HG02763 (cell line): ENCODE measurements at regions not wholly inside any gene's neighbourhood (a gene's known extent, or its start where the extent isn't known, plus 50 kb on each side); places are given as distances from the start of the nearest gene placed in this dataset.

Experiments
- ATAC-seq: cut with Tn5 transposase; IDR thresholded peaks from one replicate; pipeline ENCODE4 v1.9.1; 2021; ENCODE audit warnings: mild to moderate bottlenecking, moderate library complexity; ENCODE audit not compliant: unreplicated experiment

- ATAC-seq = no peak
These were observed 410.0 kb upstream of the SOX9 start for GRCh38 chr17:71710816-71711215.

DNA sequence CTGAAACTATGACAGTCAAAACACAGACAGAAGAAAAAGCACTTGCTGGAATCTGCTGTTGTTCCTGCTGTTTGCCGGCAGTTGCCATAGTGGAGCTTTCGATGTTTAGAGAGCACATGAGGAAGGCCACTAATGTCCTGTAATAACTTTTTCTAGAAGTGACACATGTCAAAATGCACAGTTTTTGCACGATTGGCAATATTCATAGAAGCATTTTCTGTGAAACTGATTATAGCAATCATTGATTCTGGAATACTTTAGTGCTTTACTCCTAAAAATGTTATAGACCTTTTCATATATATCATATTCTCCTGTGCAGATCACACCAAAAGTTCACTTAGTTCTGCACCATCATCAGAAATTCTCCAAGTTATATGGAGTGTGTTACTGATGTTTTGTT, 407.0 kb upstream of the SOX9 start:
- ATAC-seq = no peak

DNA sequence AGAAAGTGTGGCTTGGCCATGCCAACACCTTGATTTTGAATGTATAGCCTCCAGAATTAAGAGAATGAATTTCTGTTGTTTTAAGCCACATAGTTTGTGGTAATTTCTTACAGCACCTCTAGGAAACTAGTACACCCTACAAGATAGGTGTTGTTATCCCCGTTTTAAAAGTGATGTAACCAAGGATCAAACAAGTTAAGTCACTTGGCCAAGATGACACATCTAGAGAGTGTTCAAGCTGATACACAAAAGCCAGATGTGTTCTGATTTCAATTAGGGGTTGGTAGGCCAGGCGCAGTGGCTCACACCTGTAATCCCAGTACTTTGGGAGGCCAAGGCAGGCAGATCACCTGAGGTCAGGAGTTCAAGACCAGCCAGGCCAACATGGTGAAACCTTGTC, 396.5 kb upstream of the SOX9 start:
- no peak for ATAC-seq

- ATAC-seq = no peak
These were observed 395.0 kb upstream of the SOX9 start for GRCh38 chr17:71725811-71726210.

DNA sequence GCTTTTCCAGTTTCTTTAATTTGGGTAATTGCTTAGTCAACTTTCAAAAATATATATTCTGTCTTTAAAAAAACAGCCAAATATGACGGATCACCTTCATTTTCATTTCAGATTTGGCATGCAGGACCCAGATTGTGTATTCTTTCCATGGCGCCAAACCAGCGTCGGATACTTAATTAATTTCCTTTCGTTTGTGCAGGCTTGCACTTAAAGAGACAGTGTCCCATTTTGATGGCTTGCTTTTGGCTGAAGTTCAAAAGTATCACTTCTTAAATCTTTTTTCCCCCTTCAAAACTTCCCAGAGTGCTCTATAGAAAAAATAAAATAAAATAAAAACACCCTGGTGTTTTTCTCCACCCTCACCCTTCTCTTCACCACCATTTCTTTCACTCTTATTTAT, 394.5 kb upstream of the SOX9 start:
- ATAC-seq = no peak

DNA sequence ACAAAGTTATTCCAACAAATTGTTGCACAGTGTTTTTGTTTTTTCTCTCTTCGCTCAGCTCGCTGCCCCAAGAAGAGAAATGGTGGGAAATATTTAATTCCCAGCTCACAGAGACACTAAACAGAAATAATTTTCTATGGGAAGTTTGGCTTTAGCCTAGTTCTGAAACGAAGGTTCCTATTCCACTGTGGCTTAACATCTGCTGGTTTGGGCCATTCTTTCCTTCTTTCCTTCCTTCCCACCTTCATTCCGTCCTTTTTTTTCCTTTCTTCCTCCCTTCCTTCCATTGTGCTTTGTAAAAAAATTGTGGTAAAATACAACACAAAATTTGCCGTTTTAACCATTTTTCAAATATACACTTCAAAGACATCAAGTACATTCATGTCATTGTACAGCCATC, 393.5 kb upstream of the SOX9 start:
- ATAC-seq = no peak

DNA sequence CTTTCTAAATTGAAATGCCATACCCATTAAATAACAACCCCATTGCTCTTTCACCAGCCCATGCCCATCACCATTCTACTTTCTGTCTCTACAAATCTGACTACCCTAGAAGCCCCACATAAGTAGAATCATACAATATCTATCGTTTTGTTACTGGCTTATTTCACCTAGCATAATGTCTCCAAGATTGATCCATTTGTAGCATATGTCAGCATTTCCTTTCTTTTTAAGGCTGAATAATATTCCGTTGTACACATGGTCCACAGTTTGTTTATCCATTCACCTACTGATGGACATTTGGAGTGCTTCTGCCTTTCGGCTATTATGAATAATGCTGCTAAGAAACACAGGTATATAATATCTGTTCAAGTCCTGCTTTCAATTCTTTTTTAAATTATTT, 393.1 kb upstream of the SOX9 start:
- ATAC-seq = no peak

DNA sequence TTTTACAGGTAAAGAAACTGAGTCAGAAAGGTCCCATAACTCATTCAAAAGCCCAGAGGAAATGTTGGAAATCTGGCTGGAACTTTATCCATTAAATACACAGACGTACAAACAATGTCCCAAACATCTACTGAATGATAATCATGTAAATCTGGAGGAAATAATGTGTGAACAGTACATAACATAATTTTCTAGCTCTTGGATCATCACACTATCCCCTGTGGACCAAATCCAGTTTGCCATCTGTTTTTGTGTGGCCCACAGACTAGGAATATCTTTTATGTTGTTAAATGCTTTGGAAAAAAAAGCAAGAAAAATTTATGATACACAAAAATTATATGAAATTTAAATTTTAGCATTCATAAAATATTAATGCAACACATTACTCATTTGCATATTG, 389.9 kb upstream of the SOX9 start:
- no peak for ATAC-seq

DNA sequence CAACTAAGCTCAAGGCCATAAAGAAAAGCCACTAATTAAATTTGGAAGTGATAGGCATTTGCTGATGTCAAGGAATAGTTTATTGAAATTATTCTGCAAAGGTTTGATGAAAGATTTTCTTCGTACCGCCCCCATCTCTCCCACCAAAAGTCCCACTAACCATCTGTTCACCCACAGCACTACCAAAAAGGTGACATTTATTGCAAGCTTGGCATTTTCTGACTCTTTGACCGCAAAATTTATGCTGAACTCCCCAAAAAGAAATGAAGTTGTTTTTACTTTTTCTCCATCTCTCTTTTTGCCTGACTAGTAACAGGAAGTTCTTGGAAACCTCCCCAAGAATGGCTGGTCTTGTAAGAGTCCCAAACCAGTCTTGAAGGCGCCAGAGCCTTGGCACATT, 384.9 kb upstream of the SOX9 start:
- no peak for ATAC-seq

GRCh38 chr17:71740866-71741265, 380.0 kb upstream of the SOX9 start:
- ATAC-seq = no peak

GRCh38 chr17:71741836-71742235, 379.0 kb upstream of the SOX9 start:
- ATAC-seq = no peak

DNA sequence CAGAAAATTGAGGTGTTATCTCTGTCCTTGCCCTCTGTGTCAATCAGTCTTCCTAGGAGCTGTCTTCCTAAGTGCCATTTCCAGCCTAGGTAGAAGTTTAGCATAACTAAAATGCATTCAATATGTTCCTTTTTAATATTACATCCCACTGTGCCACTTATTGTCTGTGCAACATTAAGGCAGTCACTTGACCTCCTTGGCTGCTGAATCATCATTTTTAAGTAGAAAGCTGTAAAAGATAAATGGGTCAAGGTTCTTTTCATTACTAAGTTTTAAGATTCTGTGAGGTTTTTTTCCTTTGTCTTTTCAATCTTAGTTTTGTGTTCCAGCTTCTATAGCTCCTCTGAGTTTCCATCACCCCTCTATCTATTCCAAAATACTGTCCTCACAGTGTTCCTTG, 371.9 kb upstream of the SOX9 start:
- ATAC-seq = no peak

- no peak for ATAC-seq
These were observed 367.8 kb upstream of the SOX9 start for GRCh38 chr17:71753070-71753469.

- no peak for ATAC-seq
These were observed 363.7 kb upstream of the SOX9 start for GRCh38 chr17:71757156-71757555.

DNA sequence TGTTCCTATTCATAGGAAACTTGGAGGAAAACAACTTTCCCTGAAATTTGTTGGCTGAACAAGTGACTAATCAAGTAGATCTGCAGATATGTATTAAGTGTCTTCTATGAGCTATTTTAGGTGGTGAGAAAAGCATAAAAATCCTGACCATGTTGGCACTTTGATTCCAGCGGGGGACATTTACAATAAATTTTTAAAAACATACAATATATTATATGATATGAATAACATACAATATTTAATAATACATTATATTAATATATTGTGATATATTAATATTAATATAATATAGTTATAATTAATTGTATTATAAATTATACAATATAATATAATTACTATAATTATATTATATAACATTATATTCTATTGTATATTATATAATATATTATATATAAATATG, 362.9 kb upstream of the SOX9 start:
- no peak for ATAC-seq

- ATAC-seq = no peak
These were observed 361.3 kb upstream of the SOX9 start for GRCh38 chr17:71759422-71760060.

GRCh38 chr17:71760062-71760720, 360.6 kb upstream of the SOX9 start:
- ATAC-seq = no peak

DNA sequence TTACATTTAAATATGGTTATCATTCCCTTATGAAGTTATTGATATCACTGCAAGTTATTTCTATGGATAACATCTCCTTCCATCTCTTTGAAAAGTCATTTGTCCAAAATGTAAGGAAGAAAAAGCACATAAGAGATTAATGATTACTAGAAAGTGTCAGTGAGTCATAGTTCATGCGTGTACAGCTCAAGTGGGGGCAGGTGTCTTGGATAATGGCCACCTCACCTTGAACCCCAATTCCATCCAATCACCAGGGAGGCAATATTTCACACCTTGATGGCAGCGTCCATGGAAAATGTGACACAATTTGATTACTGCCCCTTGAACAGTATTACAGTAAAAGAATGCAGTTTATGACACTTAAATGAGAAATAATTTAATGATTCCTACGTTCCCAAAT, 358.3 kb upstream of the SOX9 start:
- no peak for ATAC-seq

GRCh38 chr17:71764505-71764904, 356.3 kb upstream of the SOX9 start:
- no peak for ATAC-seq

GRCh38 chr17:71765437-71765836, 355.4 kb upstream of the SOX9 start:
- no peak for ATAC-seq

GRCh38 chr17:71769850-71770249, 351.0 kb upstream of the SOX9 start:
- no peak for ATAC-seq

DNA sequence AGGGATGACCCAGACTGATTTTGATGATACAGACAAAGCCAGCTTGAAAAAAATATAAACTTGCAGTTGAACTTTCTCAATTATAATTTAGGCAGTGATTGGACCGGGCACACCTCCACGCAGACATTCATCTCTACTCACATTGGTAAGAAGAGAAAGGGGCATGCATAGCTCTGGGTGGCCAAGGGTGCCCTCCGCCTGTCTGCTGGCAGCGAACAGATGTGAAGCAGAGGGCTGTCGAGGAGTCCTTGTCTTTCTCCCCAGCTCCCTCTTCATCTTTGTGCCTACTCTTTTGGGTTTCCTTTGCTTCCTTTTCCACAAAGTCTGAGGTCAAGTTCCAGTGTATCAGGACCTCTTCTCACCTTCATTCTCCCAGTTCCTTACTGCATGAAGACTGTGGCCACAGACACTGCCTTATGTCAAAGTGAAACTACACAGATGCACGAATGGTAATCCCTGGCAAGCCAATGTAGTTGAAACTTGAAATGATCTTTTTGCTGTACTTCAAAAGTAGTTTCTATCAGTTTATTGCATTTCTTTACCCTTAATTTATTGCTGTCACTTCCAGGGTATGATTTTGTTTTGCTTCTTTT, 343.7 kb upstream of the SOX9 start:
- ATAC-seq = no peak

DNA sequence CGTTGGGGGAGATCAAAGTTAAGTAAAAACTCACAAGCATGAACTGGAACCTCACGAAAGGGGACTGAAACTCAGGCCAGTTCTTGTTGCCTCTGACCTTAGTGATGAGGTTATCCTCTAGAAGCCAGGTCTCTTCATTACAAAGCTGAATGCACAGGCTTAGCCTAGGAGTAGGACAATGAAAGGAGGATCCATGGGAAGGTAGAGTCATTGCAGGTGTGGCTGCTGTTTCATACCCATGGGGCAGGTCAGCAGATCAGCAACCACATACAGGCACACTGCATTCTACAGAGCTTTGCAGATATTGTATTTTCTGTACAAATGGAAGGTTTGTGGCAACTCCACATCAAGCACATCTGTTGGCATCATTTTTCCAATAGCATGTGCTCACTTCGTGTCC, 341.3 kb upstream of the SOX9 start:
- ATAC-seq = no peak
